IMR-90 (cell line): ENCODE measurements at regions not wholly inside any gene's neighbourhood (a gene's known extent, or its start where the extent isn't known, plus 50 kb on each side); places are given as distances from the start of the nearest gene placed in this dataset.

ENCODE experiments used
- ATAC-seq: fragments of 200-7000 bp; cut with Tn5 transposase; 2 replicates; pipeline ENCODE4 v1.9.1; 2020; ENCODE audit warnings: low read depth, mild to moderate bottlenecking, moderate library complexity
- BruUV-seq: library from RNA; stranded (reverse); fragments of 400-500 nt; replicated peaks from 2 replicates; lab custom pipeline; 2021; lab: Mats Ljungman, UMichigan
- CTCF ChIA-PET: fragments of 300-600 bp; formaldehyde crosslinking; extraction: SDS; loops from one replicate; lab custom pipeline; 2021; ENCODE audit warnings: antibody characterized with exemption; lab: Yijun Ruan, JAX
- POLR2A ChIA-PET: fragments of 300-600 bp; sonication (Branson Sonifier 250); formaldehyde crosslinking; loops from one replicate; lab custom pipeline; 2022; ENCODE audit warnings: antibody characterized with exemption; ENCODE audit not compliant: unreplicated experiment; lab: Charles Lee
- DNase-seq: peaks from one replicate; pipeline ENCODE4 v3.0.0; 2013
- H2AFZ ChIP-seq: replicated peaks from 2 replicates; pipeline ENCODE3; 2013; ENCODE audit warnings: low read length, mild to moderate bottlenecking; ENCODE audit not compliant: poor library complexity
- H2AK5ac ChIP-seq: 2 replicates; pipeline ENCODE4 v1.6.1; 2013; ENCODE audit warnings: low read depth, low read length, inconsistent platforms
- H2AK9ac ChIP-seq: replicated peaks from 2 replicates; pipeline ENCODE3; 2013; ENCODE audit warnings: mild to moderate bottlenecking, low read depth, low read length, moderate library complexity; ENCODE audit not compliant: poor library complexity
- H2BK120ac ChIP-seq: 2 replicates; pipeline ENCODE4 v1.6.1; 2013; ENCODE audit warnings: low read depth, low read length, inconsistent platforms
- H2BK15ac ChIP-seq: 3 replicates; pipeline ENCODE4 v1.6.1; 2013; ENCODE audit warnings: low read depth, low read length, inconsistent platforms
- H2BK20ac ChIP-seq: 2 replicates; pipeline ENCODE4 v1.6.1; 2013; ENCODE audit warnings: low read depth, mild to moderate bottlenecking, inconsistent platforms, low read length, moderate library complexity
- H2BK5ac ChIP-seq: 2 replicates; pipeline ENCODE4 v1.6.1; 2013; ENCODE audit warnings: mild to moderate bottlenecking, low read depth, low read length, inconsistent platforms; ENCODE audit not compliant: poor library complexity, severe bottlenecking
- H3K14ac ChIP-seq: replicated peaks from 2 replicates; pipeline ENCODE4 v1.6.1; 2013; ENCODE audit warnings: low read depth, low read length, inconsistent platforms
- H3K18ac ChIP-seq: 2 replicates; pipeline ENCODE4 v1.6.1; 2013; ENCODE audit warnings: low read depth, low read length, control low read depth
- H3K23ac ChIP-seq: 2 replicates; pipeline ENCODE4 v1.6.1; 2013; ENCODE audit warnings: low read depth, low read length, inconsistent platforms
- H3K27ac ChIP-seq: 2 replicates; pipeline ENCODE4 v1.5.1; 2013; ENCODE audit warnings: mild to moderate bottlenecking, control low read depth, low read length; ENCODE audit not compliant: insufficient read depth
- H3K27me3 ChIP-seq: 2 replicates; pipeline ENCODE4 v1.6.1; 2013; ENCODE audit warnings: low read length; ENCODE audit not compliant: control insufficient read depth, insufficient read depth
- H3K36me3 ChIP-seq: 2 replicates; pipeline ENCODE4 v1.6.1; 2013; ENCODE audit warnings: low read length, mixed read lengths; ENCODE audit not compliant: control insufficient read depth, insufficient read depth
- H3K4ac ChIP-seq: 2 replicates; pipeline ENCODE4 v1.6.1; 2013; ENCODE audit warnings: low read depth, low read length, inconsistent platforms
- H3K4me1 ChIP-seq: 2 replicates; pipeline ENCODE4 v1.6.1; 2013; ENCODE audit warnings: low read length, mixed read lengths; ENCODE audit not compliant: control insufficient read depth, insufficient read depth
- H3K4me2 ChIP-seq: 2 replicates; pipeline ENCODE4 v1.6.1; 2013; ENCODE audit warnings: low read depth, mild to moderate bottlenecking, control low read depth, low read length, moderate library complexity
- H3K4me3 ChIP-seq: 2 replicates; pipeline ENCODE4 v1.5.1; 2013; ENCODE audit warnings: low read depth, mild to moderate bottlenecking, control low read depth, low read length, moderate library complexity; ENCODE audit not compliant: insufficient read depth
- H3K56ac ChIP-seq: 2 replicates; pipeline ENCODE4 v1.6.1; 2013; ENCODE audit warnings: low read length, inconsistent platforms; ENCODE audit not compliant: insufficient read depth; ENCODE audit errors: extremely low read depth
- H3K79me1 ChIP-seq, 2 experiments: 2 replicates each; pipeline ENCODE4 v1.6.1; 2013; ENCODE audit warnings: low read length in 2 of 2, inconsistent platforms in 1 of 2, low read depth in 1 of 2
- H3K9ac ChIP-seq: 2 replicates; pipeline ENCODE4 v1.6.1; 2013; ENCODE audit warnings: low read depth, low read length, control low read depth
- H3K9me1 ChIP-seq: 2 replicates; pipeline ENCODE4 v1.6.1; 2013; ENCODE audit warnings: low read length, inconsistent platforms; ENCODE audit not compliant: insufficient read depth
- H3K9me3 ChIP-seq: 2 replicates; pipeline ENCODE4 v1.6.1; 2013; ENCODE audit warnings: low read length; ENCODE audit not compliant: control insufficient read depth, insufficient read depth
- H4K20me1 ChIP-seq: 2 replicates; pipeline ENCODE4 v1.6.1; 2013; ENCODE audit warnings: low read length, inconsistent platforms; ENCODE audit not compliant: insufficient read depth
- H4K5ac ChIP-seq: 2 replicates; pipeline ENCODE4 v1.6.1; 2013; ENCODE audit warnings: mild to moderate bottlenecking, low read depth, low read length, control low read depth
- H4K8ac ChIP-seq, 2 experiments: 2 replicates each; pipeline ENCODE4 v1.6.1; 2013; ENCODE audit warnings: low read depth in 2 of 2, low read length in 2 of 2, control low read depth in 1 of 2, inconsistent platforms in 1 of 2
- H4K91ac ChIP-seq: 2 replicates; pipeline ENCODE4 v1.6.1; 2013; ENCODE audit warnings: low read depth, low read length, inconsistent platforms; ENCODE audit not compliant: insufficient read depth
- ELK1 ChIP-seq: fragments of 150-350 bp; IDR thresholded peaks from 2 replicates; pipeline ENCODE4 v1.6.1; 2016; ENCODE audit warnings: low read depth, mild to moderate bottlenecking, low read length, moderate library complexity, borderline replicate concordance
- MAFK ChIP-seq: IDR thresholded peaks from 2 replicates; pipeline ENCODE4 v1.6.1; 2012; ENCODE audit warnings: low read depth, low read length, improper control_type of control experiment
- RAD21 ChIP-seq: IDR thresholded peaks from 2 replicates; pipeline ENCODE4 v1.6.1; 2012; ENCODE audit warnings: low read length, improper control_type of control experiment
- WGBS, 2 experiments: methylation state at CpG; one replicate each; pipeline versions ENCODE4 v1.1.5 to v1.1.7; 2013; ENCODE audit warnings: missing lambda C conversion rate in 2 of 2; ENCODE audit not compliant: insufficient read length in 1 of 2; ENCODE audit errors: extremely low coverage in 2 of 2; 5-methylcytosine and 5-hydroxymethylcytosine counted together
- dilution Hi-C: fragments of 300-500 bp; cut with HindIII; formaldehyde crosslinking; loops from one replicate; pipeline ENCODE4 v1.14.3; 2018; ENCODE audit warnings: low sequenced_read_pairs; ENCODE audit not compliant: unreplicated experiment
- in situ Hi-C: fragments of 300-500 bp; cut with MboI; formaldehyde crosslinking; loops from 3 replicates; pipeline ENCODE4 v1.14.3; 2019; ENCODE audit warnings: low sequenced_read_pairs, inconsistent platforms, mixed read lengths
- intact Hi-C: fragments of 100-400 bp; cut with micrococcal nuclease; formaldehyde crosslinking; loops from 2 replicates; pipeline ENCODE4 v1.10.0; 2022

- TF ChIP-seq ELK1 = no peak
Measured at GRCh38 chr12:127165567-127166392, 1101.2 kb upstream of the TMEM132C start (continued).

- no peak for ATAC-seq
Measured at GRCh38 chr12:127169321-127170181, 1097.4 kb upstream of the TMEM132C start.

More at GRCh38 chr12:127169321-127170181, 1097.4 kb upstream of the TMEM132C start:
- Histone ChIP-seq H3K9ac (no peak overlapping the region), H2AK5ac (no peak overlapping the region), H3K36me3 (no peaks in the 10 kb centered on the region), H2BK15ac (no peak overlapping the region), H2BK20ac (no peak overlapping the region), H3K4me2 (no peak overlapping the region), H3K9me1 (no peaks in the 10 kb centered on the region), H3K4me3 (no peak overlapping the region), H2AFZ (no peak overlapping the region), H3K79me1 (no peaks in the 10 kb centered on the region), H3K14ac (no peak overlapping the region), H3K18ac (no peak overlapping the region; the same call in 1 of the 2 replicates), H3K4ac (no peak overlapping the region), H2BK120ac (no peak overlapping the region), H3K4me1 (peaks cover 9% of the 10 kb centered on the region), H4K8ac (no peak overlapping the region), H3K27ac (no peak overlapping the region), H3K56ac (no peak overlapping the region), H3K23ac (no peak overlapping the region), H4K91ac (no peak overlapping the region), H2AK9ac (no peak overlapping the region), H4K20me1 (no peaks in the 10 kb centered on the region), H4K5ac (no peak overlapping the region), H2BK5ac (no peak overlapping the region), H3K9me3 (peaks cover 11% of the 10 kb centered on the region), H3K27me3 (no peaks in the 10 kb centered on the region)
- TF ChIP-seq RAD21 (no peak), MAFK (peak; percentile 68)
- intact Hi-C loops = no loop called here
- ChIA-PET CTCF (no interaction called here), POLR2A (no interaction called here)
- dilution Hi-C loops = no loop called here
- WGBS, 2 experiments = 88% methylated on average over 4 of the region's 15 CpGs; no CpG with 5 or more reads in 1 of the 2 experiments
- in situ Hi-C loops = no loop called here
- BruUV-seq = no TSS peak
- DNase-seq = peak; percentile 6
